K562 (cell line): ENCODE measurements at regions not wholly inside any gene's neighbourhood (a gene's known extent, or its start where the extent isn't known, plus 50 kb on each side); places are given as distances from the start of the nearest gene placed in this dataset.

Source experiments
- ATAC-seq: fragments of 200-7000 bp; cut with Tn5 transposase; 3 replicates; pipeline ENCODE4 v1.9.1; 2020; ENCODE audit warnings: moderate library complexity
- BruUV-seq: library from RNA; stranded (reverse); fragments of 400-500 nt; replicated peaks from 2 replicates; lab custom pipeline; 2021; lab: Mats Ljungman, UMichigan
- CTCF ChIA-PET: fragments of 300-600 bp; formaldehyde crosslinking; extraction: SDS; loops from one replicate; lab custom pipeline; 2021; ENCODE audit warnings: low intra/inter-chr PET ratio; lab: Yijun Ruan, JAX
- POLR2A ChIA-PET: fragments of 300-600, 350-650 bp; sonication (Branson Sonifier 250); formaldehyde crosslinking; extraction: SDS; loops from one replicate; lab custom pipeline; 2021; ENCODE audit warnings: antibody characterized with exemption, inconsistent platforms; lab: Yijun Ruan, JAX
- DNase-seq, 4 experiments: peaks; one replicate each; pipeline versions ENCODE4 v3.0.0 to v3.0.0-alpha.2; 2011 to 2018; ENCODE audit warnings: low spot score in 3 of 4, mixed read lengths in 3 of 4; ENCODE audit errors: extremely low read depth in 1 of 4
- FAIRE-seq: peaks from 2 replicates; lab custom pipeline; 2011; peaks lifted over from hg19 to GRCh38; lab: Jason Lieb, UNC
- H2AFZ ChIP-seq: 2 replicates; pipeline ENCODE4 v1.6.0; 2011; ENCODE audit warnings: low read depth, low read length, control low read depth, inconsistent platforms
- H3K27ac ChIP-seq: fragments of 200-600 bp; 3 replicates; pipeline ENCODE4 v1.8.0; 2011; ENCODE audit warnings: low read depth, mild to moderate bottlenecking, control low read depth, inconsistent platforms, low read length, moderate library complexity, mixed read lengths; ENCODE audit errors: extremely low read depth
- H3K27me3 ChIP-seq, 2 experiments: fragments of 300-600 bp in 1 of 2; 2 replicates in 1 of 2; 3 replicates in 1 of 2; pipeline versions ENCODE4 v1.6.0 to v1.8.0; 2011; ENCODE audit warnings: inconsistent platforms in 2 of 2, low read length in 2 of 2, mild to moderate bottlenecking in 1 of 2, mixed read lengths in 1 of 2, moderate library complexity in 1 of 2; ENCODE audit not compliant: control insufficient read depth in 2 of 2, insufficient read depth in 2 of 2
- H3K36me3 ChIP-seq: fragments of 300-600 bp; 3 replicates; pipeline ENCODE4 v1.8.0; 2011; ENCODE audit warnings: mild to moderate bottlenecking, low read length, inconsistent platforms; ENCODE audit not compliant: control insufficient read depth, insufficient read depth
- H3K4me1 ChIP-seq, 2 experiments: fragments of 200-600 bp in 1 of 2; replicated peaks in 1 of 2; 2 replicates in 1 of 2; 3 replicates in 1 of 2; pipeline versions ENCODE4 v1.5.1 to v1.8.0; 2011; ENCODE audit warnings: inconsistent platforms in 2 of 2, low read length in 2 of 2, mild to moderate bottlenecking in 1 of 2, mixed read lengths in 1 of 2, moderate library complexity in 1 of 2; ENCODE audit not compliant: control insufficient read depth in 2 of 2, insufficient read depth in 2 of 2
- H3K4me2 ChIP-seq: 2 replicates; pipeline ENCODE4 v1.6.1; 2011; ENCODE audit warnings: low read length, control low read depth, inconsistent platforms, mixed read lengths; ENCODE audit not compliant: insufficient read depth
- H3K4me3 ChIP-seq: fragments of 200-600 bp; sonication (generic), shearing (Covaris generic); 2 replicates; pipeline ENCODE4 v1.5.1; 2016; ENCODE audit warnings: control low read depth, inconsistent platforms
- H3K79me2 ChIP-seq: fragments of 200-600 bp; 3 replicates; pipeline ENCODE4 v1.8.0; 2011; ENCODE audit warnings: low read length, inconsistent platforms; ENCODE audit not compliant: control insufficient read depth, insufficient read depth
- H3K9ac ChIP-seq, 2 experiments: 2 replicates each; pipeline versions ENCODE4 v1.6.0 to v1.6.1; 2011; ENCODE audit warnings: low read depth in 2 of 2, low read length in 2 of 2, control low read depth in 1 of 2, inconsistent platforms in 1 of 2, mild to moderate bottlenecking in 1 of 2, mixed read lengths in 1 of 2; ENCODE audit not compliant: insufficient read depth in 1 of 2
- H3K9me1 ChIP-seq: one replicate; pipeline ENCODE4 v1.6.0; 2011; ENCODE audit warnings: inconsistent platforms, mild to moderate bottlenecking, low read length, moderate library complexity; ENCODE audit not compliant: control insufficient read depth, insufficient read depth
- H3K9me3 ChIP-seq: replicated peaks from 2 replicates; pipeline ENCODE4 v1.5.1; 2011; ENCODE audit warnings: low read depth, low read length, inconsistent platforms; ENCODE audit not compliant: control insufficient read depth, insufficient read depth
- H4K20me1 ChIP-seq: replicated peaks from 2 replicates; pipeline ENCODE4 v1.6.1; 2011; ENCODE audit warnings: low read length, inconsistent platforms, mixed read lengths; ENCODE audit not compliant: control insufficient read depth, insufficient read depth
- FOXK1 ChIP-seq: sonication (generic); formaldehyde crosslinking; IDR thresholded peaks from 2 replicates; pipeline ENCODE4 v1.8.0; 2022; ENCODE audit warnings: missing genetic modification reagents, mild to moderate bottlenecking, borderline replicate concordance
- HIVEP1 ChIP-seq: fragments of 250-450 bp; sonication (Bioruptor Pico); IDR thresholded peaks from 2 replicates; pipeline ENCODE4 v1.4.0; 2020; ENCODE audit warnings: mild to moderate bottlenecking
- KDM2B ChIP-seq: fragments of 250-450 bp; sonication (Bioruptor Pico); IDR thresholded peaks from 2 replicates; pipeline ENCODE4 v1.8.0; 2021; ENCODE audit warnings: mild to moderate bottlenecking, moderate library complexity
- SIN3B ChIP-seq: fragments of 450-650 bp; IDR thresholded peaks from 2 replicates; pipeline ENCODE4 v1.6.1; 2017; ENCODE audit warnings: low read depth, mild to moderate bottlenecking, moderate library complexity
- SIRT6 ChIP-seq: IDR thresholded peaks from one replicate; pipeline ENCODE4 v1.6.1; 2012; ENCODE audit warnings: low read depth, mild to moderate bottlenecking, control low read depth, inconsistent platforms, low read length, moderate library complexity
- ZEB2 ChIP-seq: fragments of 450-650 bp; IDR thresholded peaks from 2 replicates; pipeline ENCODE4 v1.6.1; 2016
- ZSCAN29 ChIP-seq: fragments of 450-650 bp; IDR thresholded peaks from 2 replicates; pipeline ENCODE4 v1.6.1; 2017
- WGBS: fragments of 100-300 bp; shearing (Covaris generic); methylation state at CpG from one replicate; pipeline ENCODE4 v1.1.6; 2016; ENCODE audit warnings: low coverage, mixed read lengths; ENCODE audit not compliant: insufficient coverage; ENCODE audit errors: missing lambda C conversion rate; 5-methylcytosine and 5-hydroxymethylcytosine counted together
- in situ Hi-C: fragments of 300-500 bp; cut with MboI; formaldehyde crosslinking; loops from 4 replicates; pipeline ENCODE4 v1.15.0; 2018; ENCODE audit warnings: inconsistent platforms, mixed read lengths
- intact Hi-C: fragments of 100-400 bp; cut with micrococcal nuclease; formaldehyde crosslinking; loops from 2 replicates; pipeline ENCODE4 v1.14.2; 2022
- TF ChIP-seq, protein P1 (sequence below): sonication (generic); formaldehyde crosslinking; IDR thresholded peaks from 2 replicates; pipeline ENCODE4 v1.8.0; 2023; ENCODE audit warnings: mild to moderate bottlenecking, missing genetic modification reagents

DNA sequence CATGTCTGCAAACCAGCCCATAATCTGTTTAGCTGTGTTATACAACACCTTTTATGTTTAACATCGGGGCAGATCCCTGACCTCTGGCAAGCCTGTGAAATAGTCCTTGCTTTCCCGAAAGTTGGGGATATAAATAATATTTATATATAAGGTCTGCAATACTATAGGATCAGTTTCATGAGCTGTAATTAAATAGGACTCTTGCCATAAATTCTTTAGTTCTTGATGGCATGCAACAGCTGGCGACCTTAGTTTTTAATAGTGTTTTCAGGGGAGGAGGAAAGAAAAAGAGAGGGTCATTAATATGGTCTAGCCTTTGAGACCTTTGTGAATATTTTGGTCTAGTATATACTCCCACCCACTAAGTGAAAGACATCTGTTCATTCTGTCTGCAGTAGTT, 166.5 kb downstream of the MTX2 start:
- in situ Hi-C loops (no loop called here), intact Hi-C loops (no loop called here)
- H3K27me3 ChIP-seq, result no peaks in the 10 kb centered on the region
- WGBS, result 0% methylated on average over 3 of the region's 3 CpGs
- no peak for FAIRE-seq
- H3K79me2 ChIP-seq, result no peaks in the 10 kb centered on the region
- H3K4me2 ChIP-seq, result no peak overlapping the region
- H2AFZ ChIP-seq, result no peak overlapping the region
- ChIA-PET CTCF (no interaction called here), POLR2A (no interaction called here)
- no peaks in the 10 kb centered on the region for H3K9me3 ChIP-seq
- ATAC-seq, result no peak
- no peaks in the 10 kb centered on the region for H3K4me1 ChIP-seq
- DNase-seq, result no peak
- TF ChIP-seq ZEB2 (no peak), FOXK1 (CRISPR knock-in tag) (no peak), HIVEP1 (CRISPR knock-in tag) (no peak), ZSCAN29 (no peak), SIRT6 (no peak), KDM2B (no peak), SIN3B (no peak)
- TF ChIP-seq, protein P1, sequence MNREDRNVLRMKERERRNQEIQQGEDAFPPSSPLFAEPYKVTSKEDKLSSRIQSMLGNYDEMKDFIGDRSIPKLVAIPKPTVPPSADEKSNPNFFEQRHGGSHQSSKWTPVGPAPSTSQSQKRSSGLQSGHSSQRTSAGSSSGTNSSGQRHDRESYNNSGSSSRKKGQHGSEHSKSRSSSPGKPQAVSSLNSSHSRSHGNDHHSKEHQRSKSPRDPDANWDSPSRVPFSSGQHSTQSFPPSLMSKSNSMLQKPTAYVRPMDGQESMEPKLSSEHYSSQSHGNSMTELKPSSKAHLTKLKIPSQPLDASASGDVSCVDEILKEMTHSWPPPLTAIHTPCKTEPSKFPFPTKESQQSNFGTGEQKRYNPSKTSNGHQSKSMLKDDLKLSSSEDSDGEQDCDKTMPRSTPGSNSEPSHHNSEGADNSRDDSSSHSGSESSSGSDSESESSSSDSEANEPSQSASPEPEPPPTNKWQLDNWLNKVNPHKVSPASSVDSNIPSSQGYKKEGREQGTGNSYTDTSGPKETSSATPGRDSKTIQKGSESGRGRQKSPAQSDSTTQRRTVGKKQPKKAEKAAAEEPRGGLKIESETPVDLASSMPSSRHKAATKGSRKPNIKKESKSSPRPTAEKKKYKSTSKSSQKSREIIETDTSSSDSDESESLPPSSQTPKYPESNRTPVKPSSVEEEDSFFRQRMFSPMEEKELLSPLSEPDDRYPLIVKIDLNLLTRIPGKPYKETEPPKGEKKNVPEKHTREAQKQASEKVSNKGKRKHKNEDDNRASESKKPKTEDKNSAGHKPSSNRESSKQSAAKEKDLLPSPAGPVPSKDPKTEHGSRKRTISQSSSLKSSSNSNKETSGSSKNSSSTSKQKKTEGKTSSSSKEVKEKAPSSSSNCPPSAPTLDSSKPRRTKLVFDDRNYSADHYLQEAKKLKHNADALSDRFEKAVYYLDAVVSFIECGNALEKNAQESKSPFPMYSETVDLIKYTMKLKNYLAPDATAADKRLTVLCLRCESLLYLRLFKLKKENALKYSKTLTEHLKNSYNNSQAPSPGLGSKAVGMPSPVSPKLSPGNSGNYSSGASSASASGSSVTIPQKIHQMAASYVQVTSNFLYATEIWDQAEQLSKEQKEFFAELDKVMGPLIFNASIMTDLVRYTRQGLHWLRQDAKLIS (CRISPR knock-in tag), result no peak
- H3K9ac ChIP-seq, result no peak overlapping the region
- no peak overlapping the region for H3K4me3 ChIP-seq
- no peaks in the 10 kb centered on the region for H3K36me3 ChIP-seq
- no peaks in the 10 kb centered on the region for H4K20me1 ChIP-seq
- no TSS peak for BruUV-seq
- H3K27ac ChIP-seq, result no peak overlapping the region
- no peaks in the 10 kb centered on the region for H3K9me1 ChIP-seq
